Tibial artery (tissue), 4 donors: ENCODE measurements at regions not wholly inside any gene's neighbourhood (a gene's known extent, or its start where the extent isn't known, plus 50 kb on each side); places are given as distances from the start of the nearest gene placed in this dataset.

Source experiments
- DNase-seq, 2 donors: peaks; one replicate each; pipeline ENCODE4 v3.0.0-alpha.2; 2019
- H3K27ac ChIP-seq, 2 donors: fragments of 200-600 bp; sonication (generic) in 1 of 2; 1 replicate in 1 of 2; 2 replicates in 1 of 2; pipeline ENCODE4 v1.5.1; 2018 to 2019; ENCODE audit warnings: mild to moderate bottlenecking in 1 of 2
- H3K27me3 ChIP-seq, 2 donors: fragments of 200-600 bp; sonication (generic) in 1 of 2; one replicate each; pipeline versions ENCODE4 v1.5.1 to v1.6.0; 2016 to 2019
- H3K36me3 ChIP-seq, 3 donors: fragments of 200-600 bp; sonication (generic) in 2 of 3; one replicate each; pipeline ENCODE4 v1.5.1; 2016 to 2019; ENCODE audit warnings: mild to moderate bottlenecking in 2 of 3
- H3K4me1 ChIP-seq, 4 donors: fragments of 200-600 bp; sonication (generic) in 2 of 4; 1 replicate in 3 of 4; 2 replicates in 1 of 4; pipeline ENCODE4 v1.5.1; 2016 to 2019
- H3K4me3 ChIP-seq, 2 donors: fragments of 200-600 bp; sonication (generic) in 1 of 2; 1 replicate in 1 of 2; 2 replicates in 1 of 2; pipeline ENCODE4 v1.5.1; 2018 to 2019; ENCODE audit warnings: mild to moderate bottlenecking in 2 of 2
- H3K9me3 ChIP-seq, 3 donors: fragments of 200-600 bp; sonication (generic) in 1 of 3; one replicate each; pipeline ENCODE4 v1.5.1; 2016 to 2019
- intact Hi-C: fragments of 100-400 bp; cut with DNase I; formaldehyde crosslinking; loops from one replicate; pipeline ENCODE4 v1.15.0; 2023; ENCODE audit warnings: low total_unique reads
- TF ChIP-seq, protein P1 (sequence below), 2 experiments: fragments of 200-600 bp in 1 of 2; fragments of 450-650 bp in 1 of 2; IDR thresholded peaks; one replicate each; pipeline ENCODE4 v1.5.1; 2017 to 2019; ENCODE audit warnings: antibody characterized with exemption in 2 of 2, mild to moderate bottlenecking in 1 of 2, moderate library complexity in 1 of 2

DNA sequence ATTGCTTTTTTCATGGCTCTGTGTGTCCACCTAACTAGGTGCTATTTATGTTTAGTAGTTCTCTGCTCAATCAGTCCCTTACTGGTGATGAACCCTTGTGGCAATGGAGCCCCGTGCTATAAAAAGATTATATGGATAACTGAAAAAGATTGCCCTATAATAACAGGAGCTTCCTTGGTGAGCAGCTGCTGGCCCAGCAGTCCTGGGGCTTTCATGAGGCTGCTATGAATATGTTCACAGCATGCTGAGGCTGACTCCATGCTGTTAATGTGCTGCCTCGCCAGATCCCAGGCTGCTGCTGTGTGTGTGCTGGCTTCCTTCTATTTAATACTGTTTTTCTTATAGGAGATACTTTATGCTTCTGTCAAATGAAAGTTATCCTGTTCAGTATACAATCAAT is 357.5 kb downstream of the TAF11L14 start:
- Histone ChIP-seq H3K27me3 (no peaks in the 10 kb centered on the region), H3K36me3 (no peaks in the 10 kb centered on the region), H3K4me1 (no peaks in the 10 kb centered on the region), H3K4me3 (no peak overlapping the region), H3K9me3 (no peaks in the 10 kb centered on the region), H3K27ac (no peak overlapping the region)
- intact Hi-C loops = no loop called here
- TF ChIP-seq, protein P1, sequence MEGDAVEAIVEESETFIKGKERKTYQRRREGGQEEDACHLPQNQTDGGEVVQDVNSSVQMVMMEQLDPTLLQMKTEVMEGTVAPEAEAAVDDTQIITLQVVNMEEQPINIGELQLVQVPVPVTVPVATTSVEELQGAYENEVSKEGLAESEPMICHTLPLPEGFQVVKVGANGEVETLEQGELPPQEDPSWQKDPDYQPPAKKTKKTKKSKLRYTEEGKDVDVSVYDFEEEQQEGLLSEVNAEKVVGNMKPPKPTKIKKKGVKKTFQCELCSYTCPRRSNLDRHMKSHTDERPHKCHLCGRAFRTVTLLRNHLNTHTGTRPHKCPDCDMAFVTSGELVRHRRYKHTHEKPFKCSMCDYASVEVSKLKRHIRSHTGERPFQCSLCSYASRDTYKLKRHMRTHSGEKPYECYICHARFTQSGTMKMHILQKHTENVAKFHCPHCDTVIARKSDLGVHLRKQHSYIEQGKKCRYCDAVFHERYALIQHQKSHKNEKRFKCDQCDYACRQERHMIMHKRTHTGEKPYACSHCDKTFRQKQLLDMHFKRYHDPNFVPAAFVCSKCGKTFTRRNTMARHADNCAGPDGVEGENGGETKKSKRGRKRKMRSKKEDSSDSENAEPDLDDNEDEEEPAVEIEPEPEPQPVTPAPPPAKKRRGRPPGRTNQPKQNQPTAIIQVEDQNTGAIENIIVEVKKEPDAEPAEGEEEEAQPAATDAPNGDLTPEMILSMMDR (IDR thresholded peaks at IDR 0.05) = no peak
- no peak for DNase-seq

DNA sequence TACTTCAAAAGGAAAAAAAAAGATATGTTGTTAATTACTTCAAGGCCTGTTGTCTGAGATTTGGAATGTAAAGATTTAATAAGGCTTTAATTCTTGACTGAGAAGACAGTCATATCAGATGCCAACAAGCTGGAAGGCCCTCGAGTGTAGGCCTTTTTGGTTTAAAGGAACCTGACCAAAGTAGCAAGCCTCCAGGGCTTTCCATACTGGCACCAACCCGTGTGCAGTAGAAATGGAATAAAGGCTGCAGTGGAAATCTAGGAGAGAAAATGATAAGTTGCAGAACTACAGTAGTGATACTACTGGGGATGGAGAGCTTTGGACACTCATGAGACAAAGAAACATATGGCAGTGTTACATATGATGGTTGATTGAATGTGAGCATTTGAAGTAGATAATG is 358.0 kb downstream of the TAF11L14 start:
- Histone ChIP-seq H3K4me3 (no peak overlapping the region), H3K9me3 (no peaks in the 10 kb centered on the region), H3K4me1 (no peaks in the 10 kb centered on the region), H3K27me3 (no peaks in the 10 kb centered on the region), H3K36me3 (no peaks in the 10 kb centered on the region), H3K27ac (no peak overlapping the region)
- TF ChIP-seq, protein P1 (IDR thresholded peaks at IDR 0.05) = no peak
- no peak for DNase-seq
- intact Hi-C loops = no loop called here

DNA sequence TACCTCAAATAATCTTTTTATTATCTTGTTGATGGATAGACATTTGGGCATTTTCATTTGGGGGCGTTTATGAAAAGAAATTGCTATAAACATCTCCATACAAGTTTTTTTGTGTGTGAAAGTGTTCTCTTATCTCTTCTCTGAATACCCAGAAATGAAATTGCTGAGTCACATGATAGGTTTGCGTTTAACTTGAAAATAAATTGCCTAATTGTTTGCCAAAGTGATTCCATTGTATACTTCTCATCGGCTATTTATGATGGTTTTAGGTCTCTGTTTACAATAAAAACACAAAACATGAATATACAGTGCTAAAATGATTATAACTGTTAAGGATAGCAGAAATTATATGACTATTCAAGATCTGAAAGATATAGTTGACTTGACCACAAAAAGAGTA is 361.7 kb downstream of the TAF11L14 start:
- no peaks in the 10 kb centered on the region for H3K27me3 ChIP-seq
- TF ChIP-seq, protein P1 (IDR thresholded peaks at IDR 0.05) = no peak
- no peaks in the 10 kb centered on the region for H3K9me3 ChIP-seq
- H3K36me3 ChIP-seq = no peaks in the 10 kb centered on the region
- intact Hi-C loops = no loop called here
- no peaks in the 10 kb centered on the region for H3K4me1 ChIP-seq
- no peak overlapping the region for H3K4me3 ChIP-seq
- DNase-seq = no peak
- H3K27ac ChIP-seq = no peak overlapping the region

DNA sequence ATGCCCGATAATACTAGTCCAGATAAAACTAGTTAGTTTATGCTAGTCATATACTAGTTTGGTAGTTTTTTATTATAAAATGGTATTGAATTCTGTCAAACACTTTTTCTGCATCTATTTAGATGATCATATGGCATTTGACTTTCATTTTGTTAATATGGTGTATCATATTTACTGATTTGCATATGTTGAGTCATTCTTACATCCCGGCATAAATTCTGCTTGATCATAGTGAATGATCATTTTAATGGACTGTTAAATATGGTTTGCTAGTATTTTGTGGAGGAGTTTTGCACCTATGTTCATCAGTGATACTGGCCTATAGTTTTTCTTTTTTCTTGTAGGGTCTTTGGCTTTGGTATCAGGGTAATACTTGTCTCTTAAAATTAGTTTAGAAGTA is 365.6 kb downstream of the TAF11L14 start:
- H3K27ac ChIP-seq = no peak overlapping the region
- H3K27me3 ChIP-seq = no peaks in the 10 kb centered on the region
- no peaks in the 10 kb centered on the region for H3K9me3 ChIP-seq
- intact Hi-C loops = no loop called here
- DNase-seq = no peak
- no peaks in the 10 kb centered on the region for H3K4me1 ChIP-seq
- no peak overlapping the region for H3K4me3 ChIP-seq
- no peaks in the 10 kb centered on the region for H3K36me3 ChIP-seq
- TF ChIP-seq, protein P1 (IDR thresholded peaks at IDR 0.05) = no peak

DNA sequence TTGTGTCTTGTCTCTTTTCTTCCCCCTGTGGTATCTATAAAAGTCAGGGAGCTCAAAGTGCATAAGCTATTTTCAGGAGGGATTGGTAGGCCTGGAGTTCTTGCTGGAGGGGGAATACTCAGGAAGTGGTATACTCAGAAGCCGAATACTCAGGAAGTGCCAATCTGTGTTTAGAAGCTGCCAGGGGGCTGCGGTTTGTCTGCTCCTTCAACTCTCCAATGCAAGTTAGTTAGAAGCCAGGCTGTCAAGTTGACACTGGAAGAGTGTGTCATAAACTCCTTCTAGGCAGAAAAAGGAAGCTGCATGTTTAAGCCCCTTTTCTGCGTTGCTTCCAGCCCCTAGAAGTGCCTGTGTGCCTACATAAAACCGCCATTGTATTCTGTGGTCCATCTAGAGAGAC is 366.5 kb downstream of the TAF11L14 start:
- DNase-seq = no peak

More for the DNA sequence above, 366.5 kb downstream of the TAF11L14 start:
- no peaks in the 10 kb centered on the region for H3K4me1 ChIP-seq
- H3K36me3 ChIP-seq = no peaks in the 10 kb centered on the region
- no peak overlapping the region for H3K4me3 ChIP-seq
- H3K27me3 ChIP-seq = no peaks in the 10 kb centered on the region
- TF ChIP-seq, protein P1 (IDR thresholded peaks at IDR 0.05) = no peak
- H3K9me3 ChIP-seq = no peaks in the 10 kb centered on the region
- intact Hi-C loops = no loop called here
- no peak overlapping the region for H3K27ac ChIP-seq
